PC-9 (cell line): ENCODE measurements at regions not wholly inside any gene's neighbourhood (a gene's known extent, or its start where the extent isn't known, plus 50 kb on each side); places are given as distances from the start of the nearest gene placed in this dataset.

Experiments used
- BruUV-seq: library from RNA; stranded (reverse); fragments of 400-500 nt; replicated peaks from 2 replicates; lab custom pipeline; 2021; lab: Mats Ljungman, UMichigan
- CTCF ChIA-PET: fragments of 300-600 bp; sonication (Branson Sonifier 250); formaldehyde crosslinking; loops from one replicate; lab custom pipeline; 2022; ENCODE audit warnings: antibody characterized with exemption; lab: Charles Lee
- POLR2A ChIA-PET: fragments of 300-600 bp; sonication (Branson Sonifier 250); formaldehyde crosslinking; loops from one replicate; lab custom pipeline; 2022; ENCODE audit warnings: antibody characterized with exemption; ENCODE audit not compliant: unreplicated experiment; lab: Charles Lee
- DNase-seq, 2 experiments: peaks; one replicate each; pipeline versions ENCODE4 v3.0.0 to v3.0.0-alpha.2; 2015 to 2022; ENCODE audit warnings: mixed read lengths in 1 of 2
- H2AFZ ChIP-seq: fragments of 200-600 bp; sonication (generic); 2 replicates; pipeline ENCODE4 v1.8.1; 2017; ENCODE audit warnings: antibody characterized with exemption
- H3F3A ChIP-seq: fragments of 200-600 bp; sonication (generic); 2 replicates; pipeline ENCODE4 v1.8.1; 2017; ENCODE audit warnings: antibody characterized with exemption, mild to moderate bottlenecking, low read depth; ENCODE audit not compliant: insufficient read depth
- H3K27ac ChIP-seq: fragments of 200-600 bp; sonication (generic); 2 replicates; pipeline ENCODE4 v1.6.1; 2016; ENCODE audit warnings: mixed run types
- H3K27me3 ChIP-seq: fragments of 200-600 bp; sonication (generic); 2 replicates; pipeline ENCODE4 v1.6.1; 2016; ENCODE audit warnings: low read depth, mixed run types; ENCODE audit not compliant: insufficient read depth
- H3K36me3 ChIP-seq: fragments of 200-600 bp; sonication (generic); 2 replicates; pipeline ENCODE4 v1.6.1; 2016; ENCODE audit warnings: low read depth, mixed run types
- H3K4me1 ChIP-seq: fragments of 200-600 bp; sonication (generic); replicated peaks from 2 replicates; pipeline ENCODE4 v1.6.1; 2016; ENCODE audit warnings: mixed run types; ENCODE audit not compliant: insufficient read depth
- H3K4me2 ChIP-seq: fragments of 200-600 bp; sonication (generic); 2 replicates; pipeline ENCODE4 v1.6.1; 2017; ENCODE audit warnings: mixed run types
- H3K4me3 ChIP-seq: fragments of 200-600 bp; sonication (generic); 2 replicates; pipeline ENCODE4 v1.6.1; 2016; ENCODE audit warnings: mixed run types
- H3K79me2 ChIP-seq: fragments of 200-600 bp; sonication (generic); 2 replicates; pipeline ENCODE4 v1.6.1; 2017; ENCODE audit warnings: low read depth, mixed run types
- H3K9me2 ChIP-seq: fragments of 200-600 bp; sonication (generic); 2 replicates; pipeline ENCODE4 v1.8.1; 2017; ENCODE audit warnings: mild to moderate bottlenecking; ENCODE audit not compliant: insufficient read depth
- H3K9me3 ChIP-seq: fragments of 200-600 bp; sonication (generic); 2 replicates; pipeline ENCODE4 v1.8.1; 2016; ENCODE audit warnings: low read depth; ENCODE audit not compliant: insufficient read depth
- H4K20me1 ChIP-seq: fragments of 200-600 bp; sonication (generic); 2 replicates; pipeline ENCODE4 v1.8.1; 2017; ENCODE audit not compliant: insufficient read depth
- CTCF ChIP-seq: fragments of 200-600 bp; sonication (generic); conservative IDR thresholded peaks from 2 replicates; pipeline ENCODE4 v1.6.1; 2017; ENCODE audit warnings: mixed run types, antibody characterized with exemption, mild to moderate bottlenecking, moderate library complexity
- EZH2 ChIP-seq: fragments of 200-600 bp; sonication (generic); IDR thresholded peaks from 2 replicates; pipeline ENCODE4 v1.8.0; 2017; ENCODE audit warnings: antibody characterized with exemption, low read depth
- intact Hi-C: fragments of 100-400 bp; cut with micrococcal nuclease; formaldehyde crosslinking; loops from one replicate; pipeline ENCODE4 v1.10.0; 2022; ENCODE audit not compliant: unreplicated experiment

GRCh38 chr12:29883941-29884554, 100.3 kb upstream of the TMTC1 start:
- Histone ChIP-seq H3K79me2 (no peaks in the 10 kb centered on the region), H3K4me2 (no peak overlapping the region), H3K27me3 (no peaks in the 10 kb centered on the region), H3K9me3 (peaks cover 27% of the 10 kb centered on the region), H3K4me3 (no peak overlapping the region), H4K20me1 (no peaks in the 10 kb centered on the region), H2AFZ (no peak overlapping the region), H3K4me1 (peaks cover 8% of the 10 kb centered on the region; the same call in 1 of the 2 replicates), H3F3A (no peaks in the 10 kb centered on the region), H3K9me2 (no peaks in the 10 kb centered on the region), H3K27ac (0 out of 2 replicates have a peak overlapping the region, but pooled peaks have one; percentile 23), H3K36me3 (no peaks in the 10 kb centered on the region)
- POLR2A ChIA-PET = no interaction called here
- TF ChIP-seq EZH2 = no peak
- no peak for TF ChIP-seq CTCF
- no TSS peak for BruUV-seq
- CTCF ChIA-PET = no interaction called here
- no peak for DNase-seq
- intact Hi-C loops = no loop called here

GRCh38 chr12:29883525-29883924, 99.8 kb upstream of the TMTC1 start:
- H3K9me2 ChIP-seq = no peaks in the 10 kb centered on the region
- BruUV-seq = no TSS peak
- H4K20me1 ChIP-seq = no peaks in the 10 kb centered on the region
- peaks cover 27% of the 10 kb centered on the region for H3K9me3 ChIP-seq
- TF ChIP-seq EZH2 (no peak), CTCF (no peak)
- no peaks in the 10 kb centered on the region for H3K27me3 ChIP-seq
- ChIA-PET POLR2A (no interaction called here), CTCF (no interaction called here)
- no peak overlapping the region for H2AFZ ChIP-seq
- no peak for DNase-seq
- intact Hi-C loops = no loop called here
- peaks cover 8% of the 10 kb centered on the region; the same call in 1 of the 2 replicates for H3K4me1 ChIP-seq
- no peaks in the 10 kb centered on the region for H3K79me2 ChIP-seq
- H3K4me2 ChIP-seq = no peak overlapping the region
- H3K36me3 ChIP-seq = no peaks in the 10 kb centered on the region
- H3K27ac ChIP-seq = no peak overlapping the region
- no peak overlapping the region for H3K4me3 ChIP-seq
- H3F3A ChIP-seq = no peaks in the 10 kb centered on the region

- H3K4me2 ChIP-seq = no peak overlapping the region
- no peak overlapping the region for H3K4me3 ChIP-seq
- intact Hi-C loops = no loop called here
- ChIA-PET POLR2A (no interaction called here), CTCF (no interaction called here)
- no peaks in the 10 kb centered on the region for H3K27me3 ChIP-seq
- no peaks in the 10 kb centered on the region; the same call in 1 of the 2 replicates for H3K9me2 ChIP-seq
- no peaks in the 10 kb centered on the region for H3K36me3 ChIP-seq
- H3K9me3 ChIP-seq = peaks cover 27% of the 10 kb centered on the region
- peaks cover 8% of the 10 kb centered on the region; the same call in 1 of the 2 replicates for H3K4me1 ChIP-seq
- DNase-seq = no peak
- H2AFZ ChIP-seq = no peak overlapping the region
- H3K27ac ChIP-seq = no peak overlapping the region
- no peaks in the 10 kb centered on the region for H3K79me2 ChIP-seq
- TF ChIP-seq CTCF (no peak), EZH2 (no peak)
- BruUV-seq = no TSS peak
- no peaks in the 10 kb centered on the region for H4K20me1 ChIP-seq
- no peaks in the 10 kb centered on the region for H3F3A ChIP-seq
Observed at GRCh38 chr12:29882846-29883245, 99.1 kb upstream of the TMTC1 start.
